ENCODE measurements at regions not wholly inside any gene's neighbourhood (a gene's known extent, or its start where the extent isn't known, plus 50 kb on each side); places are given as distances from the start of the nearest gene placed in this dataset.

GRCh38 chr7:138169441-138169851 lies 93.2 kb downstream of the AKR1D1 start:
- intact Hi-C loops (cut with DNase I): loop anchor here in 1 of 3 donors (10.0 kb wide), 1 partner anchor 565 kb away; no protein-coding TSS in a partner anchor
- whole genome bisulfite sequencing, 2 donors: 74 to 76% methylated on average over 3 of the region's 3 CpGs
- no peak for DNase-seq

GRCh38 chr7:138170298-138170697 lies 94.0 kb downstream of the AKR1D1 start:
- WGBS, 2 donors: 24 to 33% methylated on average over 2 of the region's 2 CpGs
- ATAC-seq (no peak), DNase-seq (no peak), FAIRE-seq (no peak)
- intact Hi-C loops (cut with DNase I): no loop called here
- Histone ChIP-seq H3K4me3 (no peak overlapping the region), H3K36me3 (no peaks in the 10 kb centered on the region), H3K9me3 (no peaks in the 10 kb centered on the region), H3K27ac (no peak overlapping the region), H3K4me1 (no peaks in the 10 kb centered on the region), H3K27me3 (no peaks in the 10 kb centered on the region)
- TF ChIP-seq CTCF (IDR thresholded peaks at IDR 0.05): no peak

More at GRCh38 chr7:138169441-138169851, 93.2 kb downstream of the AKR1D1 start:
- Histone ChIP-seq H3K9me3 (no peaks in the 10 kb centered on the region), H3K4me1 (no peaks in the 10 kb centered on the region), H3K4me3 (no peak overlapping the region), H3K36me3 (no peaks in the 10 kb centered on the region), H3K27me3 (no peaks in the 10 kb centered on the region), H3K27ac (no peak overlapping the region)
- FAIRE-seq (no peak), ATAC-seq (no peak)
- no peak for TF ChIP-seq CTCF (IDR thresholded peaks at IDR 0.05)

- intact Hi-C loops (cut with DNase I): no loop called here
- TF ChIP-seq CTCF (IDR thresholded peaks at IDR 0.05): no peak
- Histone ChIP-seq H3K27ac (no peak overlapping the region), H3K4me3 (no peak overlapping the region), H3K27me3 (no peaks in the 10 kb centered on the region), H3K9me3 (no peaks in the 10 kb centered on the region), H3K36me3 (no peaks in the 10 kb centered on the region), H3K4me1 (no peaks in the 10 kb centered on the region)
- WGBS, 2 donors: 85 to 94% methylated on average over 7 of the region's 7 CpGs
- ATAC-seq (no peak), FAIRE-seq (no peak), DNase-seq (no peak)
Measured at GRCh38 chr7:138170959-138171703, 94.9 kb downstream of the AKR1D1 start.

GRCh38 chr7:138173548-138173947 lies 97.3 kb downstream of the AKR1D1 start:
- WGBS, 2 donors: 87 to 93% methylated on average over 3 of the region's 3 CpGs
- Histone ChIP-seq H3K4me1 (no peaks in the 10 kb centered on the region), H3K9me3 (no peaks in the 10 kb centered on the region), H3K27me3 (no peaks in the 10 kb centered on the region), H3K27ac (no peak overlapping the region), H3K36me3 (no peaks in the 10 kb centered on the region), H3K4me3 (no peak overlapping the region)
- intact Hi-C loops (cut with DNase I): no loop called here
- no peak for DNase-seq
- no peak for TF ChIP-seq CTCF (IDR thresholded peaks at IDR 0.05)
- no peak for FAIRE-seq
- no peak for ATAC-seq

GRCh38 chr7:138176060-138176459 lies 99.8 kb downstream of the AKR1D1 start:
- Histone ChIP-seq H3K9me3 (no peaks in the 10 kb centered on the region), H3K27ac (no peak overlapping the region), H3K4me3 (no peak overlapping the region), H3K4me1 (no peaks in the 10 kb centered on the region), H3K36me3 (no peaks in the 10 kb centered on the region), H3K27me3 (no peaks in the 10 kb centered on the region)
- no peak for FAIRE-seq
- ATAC-seq: no peak
- no peak for DNase-seq
- 93 to 95% methylated on average over 5 of the region's 5 CpGs for WGBS, 2 donors
- intact Hi-C loops (cut with DNase I): no loop called here
- no peak for TF ChIP-seq CTCF (IDR thresholded peaks at IDR 0.05)
